Transverse colon (tissue), 3 donors: ENCODE measurements at regions not wholly inside any gene's neighbourhood (a gene's known extent, or its start where the extent isn't known, plus 50 kb on each side); places are given as distances from the start of the nearest gene placed in this dataset.

Experiments
- CTCF ChIP-seq, 5 experiments: fragments of 200-600 bp in 3 of 5; fragments of 450-650 bp in 2 of 5; sonication (generic) in 3 of 5; IDR thresholded peaks; 1 replicate in 2 of 5; 2 replicates in 3 of 5; pipeline ENCODE4 v1.5.1; 2016 to 2017; ENCODE audit warnings: antibody characterized with exemption in 5 of 5, inconsistent platforms in 3 of 5, mild to moderate bottlenecking in 2 of 5, moderate library complexity in 1 of 5
- POLR2A ChIP-seq: fragments of 450-650 bp; IDR thresholded peaks from one replicate; pipeline ENCODE4 v1.6.1; 2016; ENCODE audit warnings: antibody characterized with exemption, mild to moderate bottlenecking, moderate library complexity

- TF ChIP-seq POLR2A (no peak), CTCF (IDR thresholded peaks at IDR 0.05) (no peak)
Measured at GRCh38 chrX:74207539-74207938, 96.4 kb upstream of the ZCCHC13 start.
